PC-9 (cell line): ENCODE measurements at regions not wholly inside any gene's neighbourhood (a gene's known extent, or its start where the extent isn't known, plus 50 kb on each side); places are given as distances from the start of the nearest gene placed in this dataset.

Experiments used
- BruUV-seq: library from RNA; stranded (reverse); fragments of 400-500 nt; replicated peaks from 2 replicates; lab custom pipeline; 2021; lab: Mats Ljungman, UMichigan
- CTCF ChIA-PET: fragments of 300-600 bp; sonication (Branson Sonifier 250); formaldehyde crosslinking; loops from one replicate; lab custom pipeline; 2022; ENCODE audit warnings: antibody characterized with exemption; lab: Charles Lee
- POLR2A ChIA-PET: fragments of 300-600 bp; sonication (Branson Sonifier 250); formaldehyde crosslinking; loops from one replicate; lab custom pipeline; 2022; ENCODE audit warnings: antibody characterized with exemption; ENCODE audit not compliant: unreplicated experiment; lab: Charles Lee
- DNase-seq, 2 experiments: peaks; one replicate each; pipeline versions ENCODE4 v3.0.0 to v3.0.0-alpha.2; 2015 to 2022; ENCODE audit warnings: mixed read lengths in 1 of 2
- H2AFZ ChIP-seq: fragments of 200-600 bp; sonication (generic); 2 replicates; pipeline ENCODE4 v1.8.1; 2017; ENCODE audit warnings: antibody characterized with exemption
- H3F3A ChIP-seq: fragments of 200-600 bp; sonication (generic); 2 replicates; pipeline ENCODE4 v1.8.1; 2017; ENCODE audit warnings: antibody characterized with exemption, mild to moderate bottlenecking, low read depth; ENCODE audit not compliant: insufficient read depth
- H3K27ac ChIP-seq: fragments of 200-600 bp; sonication (generic); 2 replicates; pipeline ENCODE4 v1.6.1; 2016; ENCODE audit warnings: mixed run types
- H3K27me3 ChIP-seq: fragments of 200-600 bp; sonication (generic); 2 replicates; pipeline ENCODE4 v1.6.1; 2016; ENCODE audit warnings: low read depth, mixed run types; ENCODE audit not compliant: insufficient read depth
- H3K36me3 ChIP-seq: fragments of 200-600 bp; sonication (generic); 2 replicates; pipeline ENCODE4 v1.6.1; 2016; ENCODE audit warnings: low read depth, mixed run types
- H3K4me1 ChIP-seq: fragments of 200-600 bp; sonication (generic); replicated peaks from 2 replicates; pipeline ENCODE4 v1.6.1; 2016; ENCODE audit warnings: mixed run types; ENCODE audit not compliant: insufficient read depth
- H3K4me2 ChIP-seq: fragments of 200-600 bp; sonication (generic); 2 replicates; pipeline ENCODE4 v1.6.1; 2017; ENCODE audit warnings: mixed run types
- H3K4me3 ChIP-seq: fragments of 200-600 bp; sonication (generic); 2 replicates; pipeline ENCODE4 v1.6.1; 2016; ENCODE audit warnings: mixed run types
- H3K79me2 ChIP-seq: fragments of 200-600 bp; sonication (generic); 2 replicates; pipeline ENCODE4 v1.6.1; 2017; ENCODE audit warnings: low read depth, mixed run types
- H3K9me2 ChIP-seq: fragments of 200-600 bp; sonication (generic); 2 replicates; pipeline ENCODE4 v1.8.1; 2017; ENCODE audit warnings: mild to moderate bottlenecking; ENCODE audit not compliant: insufficient read depth
- H3K9me3 ChIP-seq: fragments of 200-600 bp; sonication (generic); 2 replicates; pipeline ENCODE4 v1.8.1; 2016; ENCODE audit warnings: low read depth; ENCODE audit not compliant: insufficient read depth
- H4K20me1 ChIP-seq: fragments of 200-600 bp; sonication (generic); 2 replicates; pipeline ENCODE4 v1.8.1; 2017; ENCODE audit not compliant: insufficient read depth
- CTCF ChIP-seq: fragments of 200-600 bp; sonication (generic); conservative IDR thresholded peaks from 2 replicates; pipeline ENCODE4 v1.6.1; 2017; ENCODE audit warnings: mixed run types, antibody characterized with exemption, mild to moderate bottlenecking, moderate library complexity
- EZH2 ChIP-seq: fragments of 200-600 bp; sonication (generic); IDR thresholded peaks from 2 replicates; pipeline ENCODE4 v1.8.0; 2017; ENCODE audit warnings: antibody characterized with exemption, low read depth
- intact Hi-C: fragments of 100-400 bp; cut with micrococcal nuclease; formaldehyde crosslinking; loops from one replicate; pipeline ENCODE4 v1.10.0; 2022; ENCODE audit not compliant: unreplicated experiment

DNA sequence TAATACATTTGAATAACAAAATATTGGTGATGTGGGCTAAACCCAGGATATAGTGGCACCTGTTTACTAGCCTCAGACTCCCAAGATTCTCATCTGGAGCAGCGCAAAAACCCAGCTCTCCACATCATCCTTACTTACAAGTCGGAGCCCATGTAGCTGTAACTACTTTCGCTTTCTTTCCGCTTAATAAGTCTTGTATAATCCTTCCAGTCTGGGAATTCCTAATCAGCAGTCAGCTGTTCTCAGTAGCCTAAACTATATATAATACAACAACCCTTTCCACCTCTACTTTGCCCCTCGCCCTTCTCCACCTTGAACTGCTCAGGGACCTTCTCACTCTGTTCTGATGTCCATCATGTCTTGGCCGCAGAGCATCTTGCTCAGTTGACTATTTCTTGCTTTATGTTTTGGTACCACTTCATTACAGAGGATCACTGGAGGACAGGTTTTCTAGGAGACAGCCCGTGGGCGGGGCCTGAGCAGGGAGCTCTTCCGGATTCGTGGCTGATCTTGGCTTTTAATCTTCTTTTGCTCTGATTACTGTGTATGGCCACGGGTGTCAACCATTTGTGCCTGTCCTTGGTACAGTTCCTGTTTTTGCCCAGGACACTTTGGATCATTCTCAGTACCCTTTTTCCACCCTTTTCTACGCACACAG is 119.9 kb upstream of the SERTAD2 start:
- Histone ChIP-seq H3K4me3 (no peak overlapping the region), H3K27me3 (no peaks in the 10 kb centered on the region), H3K4me1 (peaks cover 33% of the 10 kb centered on the region), H3K27ac (no peak overlapping the region), H3K9me3 (peaks cover 13% of the 10 kb centered on the region; the same call in 1 of the 2 replicates), H2AFZ (no peak overlapping the region), H3K9me2 (no peaks in the 10 kb centered on the region), H3K79me2 (no peaks in the 10 kb centered on the region), H3K4me2 (no peak overlapping the region), H4K20me1 (no peaks in the 10 kb centered on the region), H3K36me3 (no peaks in the 10 kb centered on the region), H3F3A (peaks cover 8% of the 10 kb centered on the region)
- CTCF ChIA-PET = no interaction called here
- DNase-seq = no peak
- POLR2A ChIA-PET = interaction anchor here (0.7 kb wide), 1 partner anchor 23 kb away, joined by 6 read pairs; no protein-coding TSS in a partner anchor
- BruUV-seq = no TSS peak
- TF ChIP-seq EZH2 (no peak), CTCF (no peak)
- intact Hi-C loops = no loop called here

- no peak overlapping the region for H2AFZ ChIP-seq
- peaks cover 13% of the 10 kb centered on the region; the same call in 1 of the 2 replicates for H3K9me3 ChIP-seq
- no peak overlapping the region for H3K4me2 ChIP-seq
- H3F3A ChIP-seq = peaks cover 33% of the 10 kb centered on the region
- TF ChIP-seq EZH2 (no peak), CTCF (no peak)
- no peaks in the 10 kb centered on the region for H3K79me2 ChIP-seq
- ChIA-PET POLR2A (no interaction called here), CTCF (interaction anchor here (1.4 kb wide), 1 partner anchor 27 kb away, joined by 3 read pairs; no protein-coding TSS in a partner anchor)
- H3K4me3 ChIP-seq = no peak overlapping the region
- no peak for DNase-seq
- H3K4me1 ChIP-seq = peaks cover 48% of the 10 kb centered on the region
- H4K20me1 ChIP-seq = no peaks in the 10 kb centered on the region
- no peaks in the 10 kb centered on the region for H3K9me2 ChIP-seq
- intact Hi-C loops = no loop called here
- no TSS peak for BruUV-seq
- H3K27ac ChIP-seq = no peak overlapping the region
- H3K36me3 ChIP-seq = no peaks in the 10 kb centered on the region
- no peaks in the 10 kb centered on the region for H3K27me3 ChIP-seq
These were observed 124.1 kb upstream of the SERTAD2 start for GRCh38 chr2:64777841-64778240.

DNA sequence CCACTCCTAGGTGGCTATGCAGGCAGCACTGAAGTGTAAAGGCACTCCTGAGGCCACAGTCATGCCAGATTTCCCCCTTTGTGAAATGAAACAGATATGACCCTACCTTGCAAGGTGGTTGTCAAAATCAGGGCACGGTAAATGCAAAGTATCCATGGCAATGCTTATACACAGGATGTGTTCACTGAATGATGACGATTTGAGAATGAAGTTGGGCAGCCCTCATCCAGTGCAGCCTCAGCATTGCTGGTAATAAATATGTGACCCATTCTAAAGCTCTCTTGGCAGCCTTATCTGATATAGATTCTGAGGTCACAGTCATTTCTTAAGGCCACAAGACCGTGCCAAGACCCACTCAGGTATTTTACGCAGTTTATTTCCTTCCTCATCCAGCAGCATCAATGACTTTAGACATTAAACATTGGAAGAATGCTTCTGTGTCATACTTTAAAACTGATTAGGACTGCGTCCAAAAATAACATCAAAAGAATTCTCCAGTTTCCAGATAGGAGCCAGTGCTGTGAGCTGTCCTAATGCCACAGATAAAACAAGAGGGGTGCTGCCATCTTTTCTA is 125.5 kb upstream of the SERTAD2 start:
- Histone ChIP-seq H3K9me3 (peaks cover 13% of the 10 kb centered on the region; the same call in 1 of the 2 replicates), H3K27me3 (no peaks in the 10 kb centered on the region), H3F3A (peaks cover 46% of the 10 kb centered on the region), H3K4me1 (peaks cover 62% of the 10 kb centered on the region), H2AFZ (no peak overlapping the region), H3K27ac (peak overlapping the region; percentile 60), H3K9me2 (no peaks in the 10 kb centered on the region), H3K4me2 (peak overlapping the region; percentile 33), H3K36me3 (no peaks in the 10 kb centered on the region), H3K79me2 (no peaks in the 10 kb centered on the region), H3K4me3 (no peak overlapping the region), H4K20me1 (no peaks in the 10 kb centered on the region)
- intact Hi-C loops = loop anchor here (1.0 kb wide), 5 partner anchors 11 to 173 kb away; no protein-coding TSS in a partner anchor
- CTCF ChIA-PET = interaction anchor here (1.4 kb wide), 1 partner anchor 28 kb away, joined by 3 read pairs; no protein-coding TSS in a partner anchor
- DNase-seq = peak; percentile 71 to 99
- no TSS peak for BruUV-seq
- POLR2A ChIA-PET = interaction anchor here (0.6 to 1.2 kb wide), 5 partner anchors 28 to 788 kb away, joined by 3 to 9 read pairs (median 3); partner anchors contain the start of gene SERTAD2
- TF ChIP-seq CTCF (no peak), EZH2 (no peak)
